Astrocyte (in vitro differentiated cells and primary cell): ENCODE measurements at regions not wholly inside any gene's neighbourhood (a gene's known extent, or its start where the extent isn't known, plus 50 kb on each side); places are given as distances from the start of the nearest gene placed in this dataset.

Experiments used
- EZH2 ChIP-seq: IDR thresholded peaks from 2 replicates; pipeline ENCODE4 v1.6.1; 2012; ENCODE audit warnings: mild to moderate bottlenecking, low read length, inconsistent platforms; ENCODE audit not compliant: insufficient read depth
- TF ChIP-seq, protein P1 (sequence below): IDR thresholded peaks from 2 replicates; pipeline ENCODE4 v1.5.1; 2011; ENCODE audit warnings: low read depth, mild to moderate bottlenecking, inconsistent platforms, low read length, moderate library complexity; ENCODE audit not compliant: insufficient read depth

DNA sequence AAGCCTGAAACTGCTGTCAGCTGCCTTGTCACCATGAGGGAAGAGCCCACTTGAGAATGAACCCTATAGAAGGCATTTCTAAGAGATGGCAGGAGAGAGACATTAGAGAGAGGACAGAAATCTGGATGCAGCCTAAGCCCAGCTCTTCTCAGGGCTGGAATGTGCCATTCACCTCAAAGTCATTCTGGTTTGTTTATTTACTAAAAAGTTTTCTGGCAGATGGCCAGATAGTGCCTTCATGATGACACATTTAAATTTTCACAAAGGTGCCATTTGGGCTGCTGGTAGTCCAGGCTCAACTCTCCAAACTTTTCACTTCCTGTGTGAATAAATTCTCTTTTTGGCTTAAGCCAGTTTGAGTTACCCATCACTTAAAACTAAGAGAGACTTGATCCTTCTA lies 144.6 kb upstream of the ZNF366 start:
- TF ChIP-seq EZH2 = no peak
- TF ChIP-seq, protein P1, sequence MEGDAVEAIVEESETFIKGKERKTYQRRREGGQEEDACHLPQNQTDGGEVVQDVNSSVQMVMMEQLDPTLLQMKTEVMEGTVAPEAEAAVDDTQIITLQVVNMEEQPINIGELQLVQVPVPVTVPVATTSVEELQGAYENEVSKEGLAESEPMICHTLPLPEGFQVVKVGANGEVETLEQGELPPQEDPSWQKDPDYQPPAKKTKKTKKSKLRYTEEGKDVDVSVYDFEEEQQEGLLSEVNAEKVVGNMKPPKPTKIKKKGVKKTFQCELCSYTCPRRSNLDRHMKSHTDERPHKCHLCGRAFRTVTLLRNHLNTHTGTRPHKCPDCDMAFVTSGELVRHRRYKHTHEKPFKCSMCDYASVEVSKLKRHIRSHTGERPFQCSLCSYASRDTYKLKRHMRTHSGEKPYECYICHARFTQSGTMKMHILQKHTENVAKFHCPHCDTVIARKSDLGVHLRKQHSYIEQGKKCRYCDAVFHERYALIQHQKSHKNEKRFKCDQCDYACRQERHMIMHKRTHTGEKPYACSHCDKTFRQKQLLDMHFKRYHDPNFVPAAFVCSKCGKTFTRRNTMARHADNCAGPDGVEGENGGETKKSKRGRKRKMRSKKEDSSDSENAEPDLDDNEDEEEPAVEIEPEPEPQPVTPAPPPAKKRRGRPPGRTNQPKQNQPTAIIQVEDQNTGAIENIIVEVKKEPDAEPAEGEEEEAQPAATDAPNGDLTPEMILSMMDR = no peak
